Ishikawa (cell line): ENCODE measurements at regions not wholly inside any gene's neighbourhood (a gene's known extent, or its start where the extent isn't known, plus 50 kb on each side); places are given as distances from the start of the nearest gene placed in this dataset.

Experiments used
- CEBPB ChIP-seq: IDR thresholded peaks from 2 replicates; pipeline ENCODE4 v1.6.1; 2012
- CREB1 ChIP-seq: IDR thresholded peaks from 2 replicates; pipeline ENCODE4 v1.6.1; 2012; ENCODE audit warnings: low read depth
- EGR1 ChIP-seq: IDR thresholded peaks from 2 replicates; pipeline ENCODE4 v1.6.1; 2012
- EP300 ChIP-seq: IDR thresholded peaks from 2 replicates; pipeline ENCODE4 v1.6.1; 2012; ENCODE audit warnings: borderline replicate concordance
- FOXM1 ChIP-seq: IDR thresholded peaks from 2 replicates; pipeline ENCODE4 v1.6.1; 2012; ENCODE audit warnings: low read depth, borderline replicate concordance
- MAX ChIP-seq: IDR thresholded peaks from 2 replicates; pipeline ENCODE4 v1.6.1; 2012
- NFIC ChIP-seq: IDR thresholded peaks from 2 replicates; pipeline ENCODE4 v1.6.1; 2012
- RAD21 ChIP-seq: IDR thresholded peaks from 2 replicates; pipeline ENCODE4 v1.6.1; 2012; ENCODE audit warnings: low read depth
- TAF1 ChIP-seq: IDR thresholded peaks from 2 replicates; pipeline ENCODE4 v1.6.1; 2012; ENCODE audit warnings: low read depth, mild to moderate bottlenecking
- TCF12 ChIP-seq: IDR thresholded peaks from 2 replicates; pipeline ENCODE4 v1.6.1; 2012; ENCODE audit warnings: low read depth
- TEAD4 ChIP-seq: IDR thresholded peaks from 2 replicates; pipeline ENCODE4 v1.6.1; 2012
- YY1 ChIP-seq: IDR thresholded peaks from 2 replicates; pipeline ENCODE4 v1.6.1; 2012; ENCODE audit warnings: low read depth
- ZBTB7A ChIP-seq: IDR thresholded peaks from 2 replicates; pipeline ENCODE4 v1.6.1; 2012; ENCODE audit warnings: low read depth
- TF ChIP-seq, protein P1 (sequence below): IDR thresholded peaks from 2 replicates; pipeline ENCODE4 v1.6.1; 2012; ENCODE audit warnings: low read depth, mild to moderate bottlenecking
- TF ChIP-seq, protein P2 (sequence below): IDR thresholded peaks from 2 replicates; pipeline ENCODE4 v1.6.1; 2012

DNA sequence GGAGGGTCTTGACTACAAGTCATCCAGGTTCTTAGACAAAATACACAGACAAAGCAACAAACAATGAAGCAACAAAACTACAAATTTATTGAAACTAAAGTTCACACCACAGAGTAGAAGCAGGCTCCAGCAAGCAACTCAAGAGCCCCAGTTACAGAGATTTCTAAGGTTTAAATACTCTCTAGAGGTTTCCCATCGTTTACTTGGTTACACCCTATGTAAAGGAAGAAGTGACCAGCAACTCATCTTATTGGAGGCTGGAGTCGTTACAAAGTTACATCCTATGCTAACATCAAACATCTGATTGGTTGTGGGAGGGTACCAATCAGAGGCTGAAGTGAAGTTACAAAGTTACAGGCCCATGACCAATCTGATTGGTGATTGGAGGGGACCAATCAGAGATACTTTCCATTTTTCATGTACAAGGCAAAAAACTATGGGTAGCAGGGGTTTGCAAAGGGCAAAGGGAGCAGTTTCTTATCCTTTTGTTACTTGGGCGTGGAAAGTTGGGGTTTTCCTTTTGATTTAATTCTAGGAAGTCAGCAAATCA lies 2292.6 kb upstream of the C9orf72 start:
- TF ChIP-seq EGR1 (no peak), EP300 (no peak), ZBTB7A (no peak), RAD21 (no peak), YY1 (no peak), NFIC (no peak)

DNA sequence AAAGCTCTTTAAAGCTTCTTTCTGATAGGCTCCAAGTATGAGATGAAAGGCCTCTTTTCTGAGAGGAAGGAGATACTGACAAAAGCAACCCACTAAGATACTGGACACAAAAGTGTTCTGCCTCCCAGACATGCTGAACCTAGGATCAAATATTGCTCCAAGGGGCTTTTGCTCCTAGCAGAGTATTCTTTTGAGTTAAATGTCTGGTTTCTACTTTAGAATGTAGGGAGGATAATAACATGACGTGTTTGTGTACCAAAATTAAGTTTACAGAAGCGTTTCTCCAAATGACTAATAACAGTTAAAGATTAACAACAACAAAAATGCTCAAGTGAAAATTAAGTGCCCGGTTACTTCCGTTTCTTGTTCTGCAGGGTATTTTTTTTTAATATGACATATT lies 2293.3 kb upstream of the C9orf72 start:
- no peak for TF ChIP-seq NFIC
- TF ChIP-seq TAF1 = no peak
- no peak for TF ChIP-seq ZBTB7A
- TF ChIP-seq CREB1 = no peak
- no peak for TF ChIP-seq EP300
- TF ChIP-seq, protein P1, sequence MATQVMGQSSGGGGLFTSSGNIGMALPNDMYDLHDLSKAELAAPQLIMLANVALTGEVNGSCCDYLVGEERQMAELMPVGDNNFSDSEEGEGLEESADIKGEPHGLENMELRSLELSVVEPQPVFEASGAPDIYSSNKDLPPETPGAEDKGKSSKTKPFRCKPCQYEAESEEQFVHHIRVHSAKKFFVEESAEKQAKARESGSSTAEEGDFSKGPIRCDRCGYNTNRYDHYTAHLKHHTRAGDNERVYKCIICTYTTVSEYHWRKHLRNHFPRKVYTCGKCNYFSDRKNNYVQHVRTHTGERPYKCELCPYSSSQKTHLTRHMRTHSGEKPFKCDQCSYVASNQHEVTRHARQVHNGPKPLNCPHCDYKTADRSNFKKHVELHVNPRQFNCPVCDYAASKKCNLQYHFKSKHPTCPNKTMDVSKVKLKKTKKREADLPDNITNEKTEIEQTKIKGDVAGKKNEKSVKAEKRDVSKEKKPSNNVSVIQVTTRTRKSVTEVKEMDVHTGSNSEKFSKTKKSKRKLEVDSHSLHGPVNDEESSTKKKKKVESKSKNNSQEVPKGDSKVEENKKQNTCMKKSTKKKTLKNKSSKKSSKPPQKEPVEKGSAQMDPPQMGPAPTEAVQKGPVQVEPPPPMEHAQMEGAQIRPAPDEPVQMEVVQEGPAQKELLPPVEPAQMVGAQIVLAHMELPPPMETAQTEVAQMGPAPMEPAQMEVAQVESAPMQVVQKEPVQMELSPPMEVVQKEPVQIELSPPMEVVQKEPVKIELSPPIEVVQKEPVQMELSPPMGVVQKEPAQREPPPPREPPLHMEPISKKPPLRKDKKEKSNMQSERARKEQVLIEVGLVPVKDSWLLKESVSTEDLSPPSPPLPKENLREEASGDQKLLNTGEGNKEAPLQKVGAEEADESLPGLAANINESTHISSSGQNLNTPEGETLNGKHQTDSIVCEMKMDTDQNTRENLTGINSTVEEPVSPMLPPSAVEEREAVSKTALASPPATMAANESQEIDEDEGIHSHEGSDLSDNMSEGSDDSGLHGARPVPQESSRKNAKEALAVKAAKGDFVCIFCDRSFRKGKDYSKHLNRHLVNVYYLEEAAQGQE = no peak

DNA sequence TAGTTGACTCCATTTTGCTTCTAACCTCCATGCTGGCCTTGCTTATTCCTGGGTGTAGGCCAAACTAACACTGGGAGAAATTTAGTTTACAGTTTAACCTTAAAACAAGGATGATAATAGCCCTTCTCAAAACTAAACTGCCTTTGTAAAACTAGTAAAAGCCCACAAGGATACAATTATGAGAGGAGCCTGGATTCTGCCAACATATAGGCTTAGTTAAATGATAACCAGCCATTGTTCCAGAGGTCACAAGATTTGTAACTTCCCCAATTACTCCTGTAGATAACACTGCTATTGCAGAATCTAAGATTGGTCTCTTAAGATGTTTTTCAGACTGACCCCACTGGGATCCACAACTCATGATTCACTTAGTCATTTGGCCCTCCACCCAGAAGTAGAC lies 2300.3 kb upstream of the C9orf72 start:
- TF ChIP-seq MAX = no peak
- no peak for TF ChIP-seq TEAD4
- TF ChIP-seq FOXM1 = no peak
- no peak for TF ChIP-seq YY1
- no peak for TF ChIP-seq EGR1
- TF ChIP-seq RAD21 = no peak
- no peak for TF ChIP-seq TCF12
- TF ChIP-seq, protein P2, sequence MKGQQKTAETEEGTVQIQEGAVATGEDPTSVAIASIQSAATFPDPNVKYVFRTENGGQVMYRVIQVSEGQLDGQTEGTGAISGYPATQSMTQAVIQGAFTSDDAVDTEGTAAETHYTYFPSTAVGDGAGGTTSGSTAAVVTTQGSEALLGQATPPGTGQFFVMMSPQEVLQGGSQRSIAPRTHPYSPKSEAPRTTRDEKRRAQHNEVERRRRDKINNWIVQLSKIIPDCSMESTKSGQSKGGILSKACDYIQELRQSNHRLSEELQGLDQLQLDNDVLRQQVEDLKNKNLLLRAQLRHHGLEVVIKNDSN = no peak
- TF ChIP-seq, protein P1 = no peak
- TF ChIP-seq CEBPB = no peak
- no peak for TF ChIP-seq NFIC
- no peak for TF ChIP-seq TAF1
- TF ChIP-seq ZBTB7A = no peak
- no peak for TF ChIP-seq EP300
- no peak for TF ChIP-seq CREB1

DNA sequence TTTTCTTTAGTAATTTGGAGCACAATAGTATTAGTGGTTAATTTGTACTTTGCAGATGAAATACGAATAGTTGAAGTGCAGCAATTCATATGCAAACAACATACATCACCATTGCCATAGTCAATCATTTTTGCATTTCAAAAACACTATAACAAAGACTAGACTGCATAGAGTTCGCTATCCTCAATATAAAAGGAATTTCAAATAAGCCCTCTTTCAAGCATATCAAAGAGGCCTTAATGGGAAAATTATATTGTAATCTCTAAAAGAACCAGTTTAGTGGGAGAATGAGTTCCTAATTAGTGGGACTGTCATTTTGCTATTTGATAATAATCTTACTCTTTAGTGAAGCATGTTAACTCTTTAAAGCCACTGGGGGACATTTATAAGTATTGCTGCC lies 2302.3 kb upstream of the C9orf72 start:
- TF ChIP-seq EGR1 (no peak), RAD21 (no peak), ZBTB7A (no peak), NFIC (no peak), MAX (no peak), TAF1 (no peak), FOXM1 (no peak), YY1 (no peak), TCF12 (no peak)
- TF ChIP-seq, protein P1 = no peak
- TF ChIP-seq, protein P2 = no peak

DNA sequence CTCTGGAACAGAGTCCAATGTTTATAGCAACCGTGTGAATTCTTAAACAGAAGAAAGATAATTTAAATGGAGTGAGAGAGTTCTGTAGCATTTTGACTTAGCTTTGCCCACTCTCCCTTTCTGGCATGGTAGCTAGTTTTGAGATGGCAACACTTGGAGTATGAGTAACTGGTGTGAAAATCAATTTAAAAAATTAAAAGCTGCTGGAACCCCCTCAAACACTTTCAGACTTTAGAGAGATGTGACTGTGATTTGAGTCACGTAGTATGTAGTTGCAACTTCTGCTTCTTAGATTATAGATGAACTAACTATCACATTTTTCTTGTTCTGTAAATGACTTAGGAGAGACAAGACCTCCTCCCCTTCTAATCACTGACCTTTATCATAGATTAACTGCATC lies 2309.5 kb upstream of the C9orf72 start:
- TF ChIP-seq NFIC = no peak
- TF ChIP-seq TCF12 = no peak
